Spleen (tissue), 7 donors: ENCODE measurements at regions not wholly inside any gene's neighbourhood (a gene's known extent, or its start where the extent isn't known, plus 50 kb on each side); places are given as distances from the start of the nearest gene placed in this dataset.

ENCODE experiments used
- CTCF ChIP-seq, 11 experiments: fragments of 200-600 bp in 7 of 11; fragments of 450-650 bp in 4 of 11; sonication (generic) in 4 of 11; IDR thresholded peaks in 8 of 11; conservative IDR thresholded peaks in 3 of 11; 1 replicate in 7 of 11; 2 replicates in 4 of 11; pipeline versions ENCODE4 v1.4.0 to v1.8.0; 2016 to 2021; ENCODE audit warnings: antibody characterized with exemption in 11 of 11, inconsistent platforms in 4 of 11, mild to moderate bottlenecking in 1 of 11
- POLR2A ChIP-seq, 3 donors: fragments of 450-650 bp; IDR thresholded peaks; one replicate each; pipeline ENCODE4 v1.5.1; 2017; ENCODE audit warnings: antibody characterized with exemption in 3 of 3, mild to moderate bottlenecking in 1 of 3
- donor health status: DM: no; HTN: no; CAD: no; lungs with moderate emphysema.
- donor health status: DM: no; HTN: no; CAD: no.
- donor health status: DM: no; HTN: no; CAD: no.

DNA sequence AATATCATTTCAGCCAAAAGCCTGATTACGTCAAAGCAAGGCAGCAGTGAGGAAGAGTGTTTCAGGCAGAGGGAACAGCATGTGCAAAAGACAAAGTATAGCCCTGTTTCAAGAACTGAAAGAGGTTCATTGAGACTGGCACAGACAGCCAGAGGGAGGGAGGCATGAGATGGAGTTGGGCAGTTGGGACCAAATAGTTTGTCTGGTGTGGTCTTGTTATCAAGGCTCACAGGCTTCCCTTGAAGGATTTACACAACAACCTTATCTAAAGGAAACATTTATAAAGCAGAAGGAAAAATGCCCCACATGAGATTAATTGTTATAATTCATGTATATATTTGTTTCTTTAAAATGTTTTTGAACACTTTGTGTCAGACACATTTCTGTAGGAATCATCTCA, 253.3 kb downstream of the DMAC1 start:
- TF ChIP-seq POLR2A (IDR thresholded peaks at IDR 0.05) (no peak), CTCF (IDR thresholded peaks at IDR 0.05 in 8 of 11, conservative IDR thresholded peaks at IDR 0.05 in 3 of 11) (no peak)
